Rectal smooth muscle tissue (tissue), 1 donor: ENCODE measurements at regions not wholly inside any gene's neighbourhood (a gene's known extent, or its start where the extent isn't known, plus 50 kb on each side); places are given as distances from the start of the nearest gene placed in this dataset.

ENCODE experiments used
- H3K27ac ChIP-seq: one replicate; pipeline ENCODE4 v1.7.0; 2013; ENCODE audit warnings: low read depth, low read length, inconsistent platforms
- H3K27me3 ChIP-seq: one replicate; pipeline ENCODE4 v1.7.0; 2013; ENCODE audit warnings: low read length; ENCODE audit not compliant: control insufficient read depth, insufficient read depth
- H3K36me3 ChIP-seq: one replicate; pipeline ENCODE4 v1.7.0; 2013; ENCODE audit warnings: low read length; ENCODE audit not compliant: control insufficient read depth, insufficient read depth
- H3K4me1 ChIP-seq: one replicate; pipeline ENCODE4 v1.7.0; 2013; ENCODE audit warnings: low read length; ENCODE audit not compliant: control insufficient read depth, insufficient read depth
- H3K4me3 ChIP-seq: one replicate; pipeline ENCODE4 v1.7.0; 2013; ENCODE audit warnings: low read length
- H3K9ac ChIP-seq: one replicate; pipeline ENCODE4 v1.7.0; 2013; ENCODE audit warnings: low read length

DNA sequence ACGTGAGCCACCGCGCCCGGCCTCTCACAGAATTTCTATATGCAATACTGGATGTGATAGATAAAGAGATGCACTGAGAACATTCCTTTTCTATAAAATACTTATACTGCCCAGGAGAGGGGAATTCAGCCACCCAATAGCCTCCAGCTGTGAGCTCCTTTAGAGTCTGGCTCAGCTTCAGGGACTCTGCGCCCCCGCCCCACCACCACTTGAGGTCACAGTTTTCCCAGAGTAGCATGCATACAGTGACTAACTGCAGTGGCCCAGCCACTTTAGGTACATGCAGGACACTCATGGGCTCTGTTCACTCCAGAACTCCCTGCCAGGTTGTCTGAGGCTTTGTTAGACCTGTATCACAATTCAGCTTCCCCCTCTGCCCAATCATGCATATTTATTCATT lies 144.4 kb upstream of the TET2 start:
- Histone ChIP-seq H3K4me3 (no peak overlapping the region), H3K4me1 (no peaks in the 10 kb centered on the region), H3K36me3 (no peaks in the 10 kb centered on the region), H3K9ac (no peak overlapping the region), H3K27me3 (no peaks in the 10 kb centered on the region), H3K27ac (no peak overlapping the region)

DNA sequence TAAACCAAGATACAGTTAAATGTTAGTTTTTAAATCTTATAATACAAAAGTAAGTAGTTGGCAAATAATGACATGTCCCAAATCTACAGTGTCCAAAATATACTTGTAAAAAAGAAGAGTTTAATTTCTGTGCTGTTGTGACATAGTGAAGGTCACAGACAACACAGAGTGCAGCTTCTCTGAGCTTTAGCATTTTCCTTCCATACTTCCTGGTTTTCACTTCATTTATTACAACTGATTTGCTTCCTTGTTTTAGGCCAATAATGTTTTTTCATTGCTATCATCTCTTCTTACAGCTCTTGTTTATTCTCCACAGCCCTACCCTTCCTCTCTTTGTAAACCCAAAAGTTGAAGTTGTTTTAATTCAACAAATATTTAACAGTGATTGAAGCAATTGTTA lies 132.4 kb upstream of the TET2 start:
- Histone ChIP-seq H3K4me3 (no peak overlapping the region), H3K27me3 (no peaks in the 10 kb centered on the region), H3K36me3 (no peaks in the 10 kb centered on the region), H3K27ac (no peak overlapping the region), H3K9ac (no peak overlapping the region), H3K4me1 (no peaks in the 10 kb centered on the region)

DNA sequence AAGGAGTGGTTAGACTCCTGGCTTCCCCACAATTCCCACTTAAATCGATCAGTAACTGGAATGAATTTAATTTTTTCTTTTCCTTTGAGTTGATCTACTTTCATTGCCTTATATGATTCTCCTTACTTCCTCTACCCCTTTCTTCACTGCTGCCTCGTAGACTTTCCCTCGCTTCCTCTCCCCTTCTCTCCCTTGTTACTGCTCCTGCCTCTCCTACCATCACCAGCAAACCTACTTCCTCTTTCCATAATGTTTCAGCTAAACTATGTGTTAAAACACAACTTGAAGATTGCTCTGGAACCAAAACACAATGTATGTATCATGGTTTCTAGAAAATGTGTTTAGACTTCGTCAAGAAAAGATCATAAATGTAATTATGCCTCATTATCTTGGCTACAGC lies 132.0 kb upstream of the TET2 start:
- H3K36me3 ChIP-seq = no peaks in the 10 kb centered on the region
- H3K27me3 ChIP-seq = no peaks in the 10 kb centered on the region
- H3K27ac ChIP-seq = no peak overlapping the region
- H3K4me1 ChIP-seq = no peaks in the 10 kb centered on the region
- no peak overlapping the region for H3K9ac ChIP-seq
- H3K4me3 ChIP-seq = no peak overlapping the region

DNA sequence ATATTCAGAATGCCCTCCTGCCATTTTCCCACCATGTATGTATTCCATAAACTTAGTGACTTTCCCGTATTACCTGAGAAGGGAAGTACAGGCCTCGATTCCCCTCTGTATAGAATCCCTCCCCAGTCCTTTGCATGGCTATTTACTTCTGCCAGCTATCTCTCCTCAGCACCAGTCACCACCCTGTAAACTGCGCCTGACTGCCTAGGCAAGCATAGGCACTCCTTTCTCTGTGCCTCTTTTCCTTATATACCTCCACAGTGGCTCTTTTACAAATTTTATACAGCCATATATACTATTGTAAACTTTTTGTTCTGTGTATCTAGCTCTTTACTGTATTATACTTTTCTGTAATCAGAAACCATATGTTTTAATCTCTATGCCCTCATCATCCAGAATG lies 130.9 kb upstream of the TET2 start:
- Histone ChIP-seq H3K4me1 (no peaks in the 10 kb centered on the region), H3K27ac (no peak overlapping the region), H3K4me3 (no peak overlapping the region), H3K27me3 (no peaks in the 10 kb centered on the region), H3K36me3 (no peaks in the 10 kb centered on the region), H3K9ac (no peak overlapping the region)

DNA sequence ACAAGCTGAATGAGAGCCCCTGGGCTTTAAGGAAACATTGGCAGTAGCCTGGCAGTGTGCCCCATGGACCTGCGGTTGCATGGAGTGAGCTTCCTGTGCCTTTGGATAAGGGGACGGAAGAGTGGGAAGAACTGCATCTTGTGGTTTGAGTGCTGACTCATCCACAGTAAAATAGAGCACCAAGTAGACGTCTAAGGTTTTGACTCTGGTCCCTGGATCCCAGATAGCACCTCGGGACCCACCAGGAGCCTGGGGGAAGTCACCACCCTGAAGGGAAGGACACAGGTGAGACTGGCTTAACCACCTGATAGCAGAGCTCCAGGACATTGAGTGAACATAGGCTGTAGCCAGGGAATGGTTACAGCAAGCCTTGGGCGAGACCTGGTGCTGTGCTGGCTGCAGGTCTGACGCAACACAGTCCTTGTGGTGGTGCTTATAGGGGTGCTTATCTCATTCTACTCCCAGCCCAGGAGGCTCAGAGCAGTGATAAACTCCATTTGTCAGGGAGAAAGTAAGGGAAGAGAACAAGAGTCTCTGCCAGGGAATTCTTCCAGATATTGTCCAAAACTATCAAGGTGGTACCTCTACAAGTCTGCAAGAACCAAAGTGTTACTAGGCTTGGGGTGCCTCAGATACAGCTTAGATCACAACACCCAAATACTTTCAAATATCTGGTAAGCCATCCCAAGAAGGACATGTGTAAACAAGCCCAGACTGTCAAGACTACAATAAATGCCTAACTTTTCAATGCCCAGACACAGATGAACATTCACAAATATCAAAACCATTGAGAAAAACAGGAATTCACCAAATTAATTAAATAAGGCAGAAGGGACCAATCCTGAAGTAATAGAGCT lies 123.6 kb upstream of the TET2 start:
- Histone ChIP-seq H3K27me3 (no peaks in the 10 kb centered on the region), H3K27ac (no peak overlapping the region), H3K4me3 (no peak overlapping the region), H3K9ac (no peak overlapping the region), H3K4me1 (no peaks in the 10 kb centered on the region), H3K36me3 (no peaks in the 10 kb centered on the region)

DNA sequence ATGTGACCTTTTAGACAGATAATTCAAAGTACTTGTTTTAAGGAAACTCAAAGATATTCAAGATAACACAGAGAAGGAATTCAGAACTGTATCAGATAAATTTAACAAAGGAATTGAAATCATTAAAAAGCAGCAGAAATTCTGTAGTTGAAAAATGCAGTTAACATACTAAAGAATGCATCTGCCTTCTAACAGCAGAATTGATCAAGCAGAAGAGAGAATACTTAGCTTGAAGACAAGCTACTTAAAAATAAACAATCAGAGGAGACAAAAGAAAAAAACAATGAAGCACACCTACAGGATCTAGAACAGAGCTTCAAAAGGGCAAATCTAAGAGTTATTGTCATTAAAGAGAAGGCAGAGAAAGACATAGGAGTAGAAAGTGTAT lies 123.0 kb upstream of the TET2 start:
- Histone ChIP-seq H3K4me3 (no peak overlapping the region), H3K9ac (no peak overlapping the region), H3K27me3 (no peaks in the 10 kb centered on the region), H3K36me3 (no peaks in the 10 kb centered on the region), H3K27ac (no peak overlapping the region), H3K4me1 (no peaks in the 10 kb centered on the region)

DNA sequence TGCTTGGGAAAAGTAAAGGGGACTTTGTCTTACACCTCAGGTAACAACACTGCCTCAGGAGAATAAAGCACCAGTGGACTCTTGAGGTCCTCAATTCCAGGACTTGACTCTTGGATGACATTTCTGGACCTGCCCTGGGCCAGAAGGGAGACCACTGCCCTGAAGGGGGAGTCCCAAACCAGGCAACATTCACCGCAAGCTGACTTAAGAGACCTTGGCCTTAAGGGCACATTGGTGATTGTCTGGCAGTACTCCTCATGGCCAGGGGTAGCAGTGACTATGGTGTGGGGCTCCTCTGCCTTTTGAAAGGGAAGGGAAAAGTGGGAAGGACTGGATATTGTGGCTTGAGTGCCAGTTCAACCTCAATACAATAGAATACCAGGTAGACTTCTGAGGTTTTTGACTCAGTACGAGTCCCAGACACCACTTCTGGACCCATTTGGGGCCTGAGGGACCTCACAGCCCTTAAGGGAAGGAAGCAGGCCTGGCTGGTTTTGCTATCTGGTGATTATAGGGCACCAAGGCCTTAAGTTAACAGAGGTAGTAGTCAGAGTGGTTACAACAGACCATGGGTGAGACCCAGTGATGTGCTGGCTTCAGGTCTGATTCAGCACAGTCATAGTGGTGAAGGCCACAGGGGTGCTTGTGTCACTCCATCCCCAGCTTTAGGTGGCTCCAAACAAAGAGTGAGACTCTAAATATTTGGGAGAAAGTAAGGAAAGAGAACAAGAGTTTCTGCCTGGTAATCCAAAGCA lies 121.2 kb upstream of the TET2 start:
- Histone ChIP-seq H3K27ac (no peak overlapping the region), H3K36me3 (no peaks in the 10 kb centered on the region), H3K4me1 (no peaks in the 10 kb centered on the region), H3K4me3 (no peak overlapping the region), H3K9ac (no peak overlapping the region), H3K27me3 (no peaks in the 10 kb centered on the region)

DNA sequence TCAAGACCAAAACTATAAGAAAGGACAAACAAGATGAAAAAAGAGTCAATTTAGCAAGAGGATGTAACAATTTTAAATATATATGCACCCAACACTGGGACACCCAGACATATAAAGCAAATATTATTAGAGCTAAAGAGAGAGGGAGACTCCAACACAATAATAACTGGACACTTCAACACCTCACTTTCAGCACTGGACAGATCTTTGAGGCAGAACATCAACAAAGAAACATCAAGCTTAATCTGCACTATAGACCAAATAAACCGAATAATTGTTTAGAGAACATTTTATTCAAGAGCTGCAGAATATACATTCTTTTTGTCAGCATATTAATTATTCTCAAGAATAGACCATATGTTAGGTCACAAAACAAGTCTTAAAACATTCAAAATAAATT lies 109.7 kb upstream of the TET2 start:
- no peaks in the 10 kb centered on the region for H3K36me3 ChIP-seq
- no peak overlapping the region for H3K4me3 ChIP-seq
- H3K9ac ChIP-seq = no peak overlapping the region
- H3K27ac ChIP-seq = no peak overlapping the region
- H3K4me1 ChIP-seq = no peaks in the 10 kb centered on the region
- no peaks in the 10 kb centered on the region for H3K27me3 ChIP-seq

DNA sequence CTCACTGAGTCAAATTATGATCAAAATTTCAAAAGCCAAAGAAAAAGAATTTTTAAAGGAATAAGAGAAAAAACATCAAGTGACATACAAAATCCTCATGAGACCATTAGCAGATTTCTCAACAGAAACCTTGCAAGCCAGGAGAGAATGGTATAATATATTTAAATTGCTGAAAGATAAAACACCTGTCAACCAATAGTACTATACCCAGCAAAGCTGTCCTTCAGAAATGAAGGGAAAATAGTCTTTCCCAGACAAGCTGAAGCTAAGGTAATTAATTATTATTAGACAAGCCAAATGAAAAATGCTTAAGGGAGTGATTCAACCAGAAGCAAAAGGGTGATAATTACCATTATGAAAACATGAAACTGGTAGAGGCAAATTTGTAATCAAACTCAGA lies 104.2 kb upstream of the TET2 start:
- no peaks in the 10 kb centered on the region for H3K4me1 ChIP-seq
- no peak overlapping the region for H3K4me3 ChIP-seq
- H3K27ac ChIP-seq = no peak overlapping the region
- no peaks in the 10 kb centered on the region for H3K36me3 ChIP-seq
- no peaks in the 10 kb centered on the region for H3K27me3 ChIP-seq
- no peak overlapping the region for H3K9ac ChIP-seq

DNA sequence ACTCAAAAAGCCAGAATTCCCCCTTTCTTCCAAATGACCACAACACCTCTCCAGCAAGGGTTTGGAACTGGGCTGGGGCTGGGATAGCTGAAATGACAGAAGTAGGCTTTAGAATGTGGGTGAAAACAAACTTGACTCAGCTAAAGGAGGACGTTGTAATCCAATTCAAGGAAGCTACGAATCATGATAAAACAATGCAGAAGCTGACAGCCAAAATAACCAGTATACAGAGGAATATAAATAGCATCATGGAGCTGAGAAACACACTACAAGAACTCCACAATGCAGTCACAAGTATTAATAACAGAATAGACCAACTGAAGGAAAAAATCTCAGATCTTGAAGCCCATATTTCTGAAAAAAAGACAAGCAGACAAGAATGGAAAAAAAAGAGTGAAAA lies 95.8 kb upstream of the TET2 start:
- H3K27me3 ChIP-seq = no peaks in the 10 kb centered on the region
- H3K4me1 ChIP-seq = no peaks in the 10 kb centered on the region
- no peak overlapping the region for H3K4me3 ChIP-seq
- no peaks in the 10 kb centered on the region for H3K36me3 ChIP-seq
- H3K9ac ChIP-seq = no peak overlapping the region
- no peak overlapping the region for H3K27ac ChIP-seq

DNA sequence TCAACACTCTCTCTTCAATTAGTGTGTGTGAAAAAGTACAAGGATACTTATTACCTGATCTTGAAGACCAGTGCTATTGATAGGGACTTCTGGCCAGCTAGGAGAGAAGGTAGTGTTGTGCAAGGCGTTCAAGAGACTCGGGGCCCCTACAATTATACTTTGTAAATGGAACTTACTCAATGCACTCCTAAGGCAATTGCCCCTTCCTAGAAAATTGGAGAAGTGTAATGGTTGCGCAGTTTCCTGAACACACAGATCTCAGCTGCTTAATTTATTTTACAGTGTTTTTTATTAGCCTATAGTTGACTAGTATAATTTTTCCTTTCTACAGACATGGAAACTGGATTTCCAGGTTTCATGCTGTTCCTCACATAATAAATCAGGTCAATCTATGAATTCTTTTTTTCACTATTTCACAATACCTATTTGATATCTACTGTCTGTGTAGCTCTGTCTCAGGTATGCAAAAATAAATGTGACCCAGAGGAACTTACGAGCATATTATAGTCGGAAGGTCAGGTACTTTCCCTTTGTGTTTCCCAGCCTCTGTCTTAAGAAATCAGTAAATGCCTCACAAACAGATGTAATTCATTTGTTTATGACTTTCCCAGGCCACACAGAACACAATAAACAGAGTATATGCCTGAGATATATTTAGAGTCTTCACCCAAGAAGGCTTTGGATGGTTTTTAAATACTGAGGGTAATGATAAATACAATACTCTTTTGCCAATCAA lies 89.1 kb upstream of the TET2 start:
- Histone ChIP-seq H3K36me3 (no peaks in the 10 kb centered on the region), H3K27me3 (no peaks in the 10 kb centered on the region), H3K9ac (no peak overlapping the region), H3K4me1 (no peaks in the 10 kb centered on the region), H3K27ac (no peak overlapping the region), H3K4me3 (no peak overlapping the region)

DNA sequence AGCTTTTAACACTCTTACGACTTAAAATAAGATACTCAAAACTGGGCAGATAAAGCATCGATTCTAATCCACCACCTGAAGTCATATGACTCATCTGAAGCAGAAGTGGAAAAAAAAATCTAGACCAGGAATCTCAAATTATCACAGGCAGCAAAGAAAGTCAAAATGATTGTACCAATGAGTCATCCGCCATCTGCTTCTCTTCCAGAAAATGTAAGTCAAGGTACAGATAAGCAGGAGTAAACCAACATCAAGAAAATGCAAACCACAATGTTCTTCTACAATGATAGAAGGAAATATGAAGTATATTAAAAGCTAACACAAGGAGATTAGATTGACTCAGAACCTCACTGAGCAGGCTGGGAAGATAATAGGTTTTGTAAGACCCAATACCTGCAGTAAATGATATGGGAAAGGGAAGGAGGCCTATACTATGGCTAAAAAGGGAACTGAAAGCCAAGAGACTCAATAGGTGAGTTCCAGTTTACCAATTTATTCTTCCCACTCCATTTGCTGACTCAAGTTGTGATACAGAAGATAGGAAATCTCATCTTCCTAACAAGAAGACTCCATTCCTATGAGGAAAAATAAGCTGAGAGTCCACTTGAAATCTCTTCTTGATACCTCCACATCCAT lies 88.4 kb upstream of the TET2 start:
- no peak overlapping the region for H3K4me3 ChIP-seq
- no peaks in the 10 kb centered on the region for H3K36me3 ChIP-seq
- no peak overlapping the region for H3K9ac ChIP-seq

More for the DNA sequence above, 88.4 kb upstream of the TET2 start:
- Histone ChIP-seq H3K27ac (no peak overlapping the region), H3K27me3 (no peaks in the 10 kb centered on the region), H3K4me1 (no peaks in the 10 kb centered on the region)
